ENCODE measurements at regions not wholly inside any gene's neighbourhood (a gene's known extent, or its start where the extent isn't known, plus 50 kb on each side); places are given as distances from the start of the nearest gene placed in this dataset.

DNA sequence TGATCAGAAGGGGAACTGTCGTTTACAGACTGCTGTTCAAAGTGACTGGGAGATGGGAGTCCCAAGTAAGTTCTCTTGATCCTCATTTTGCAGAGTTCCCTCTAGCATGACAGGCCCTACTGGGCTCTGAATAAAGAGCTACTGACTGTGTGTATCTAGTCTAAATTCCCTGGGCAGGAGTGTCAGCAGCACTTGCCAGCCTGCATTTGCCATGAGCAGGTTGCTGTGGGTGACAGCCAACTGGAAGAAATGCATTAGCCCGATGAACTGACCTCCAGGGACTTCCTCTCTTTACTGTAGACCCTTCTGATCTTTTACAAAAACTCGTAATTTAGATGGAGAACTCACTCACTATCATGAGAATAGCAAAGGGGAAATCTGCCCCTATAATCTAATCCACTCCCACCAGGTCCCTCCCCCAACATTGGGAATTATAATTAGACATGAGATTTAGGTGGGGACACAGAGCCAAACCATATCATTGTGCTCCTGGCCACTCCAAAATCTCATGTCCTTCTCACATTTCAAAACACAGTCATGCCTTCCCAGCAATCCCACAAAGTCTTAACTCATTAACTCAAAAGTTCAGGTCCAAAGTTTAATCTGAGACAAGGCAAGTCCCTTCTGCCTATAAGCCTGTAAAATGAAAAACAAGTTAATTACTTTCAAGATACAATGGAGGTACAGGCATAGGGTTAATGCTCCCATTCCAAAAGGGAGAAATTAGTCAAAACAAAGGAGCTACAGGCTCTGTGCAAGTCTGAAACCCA is 78.9 kb upstream of the CXCL14 start:
- Histone ChIP-seq H3K4me1 (no peaks in the 10 kb centered on the region), H3K4me3 (ENCODE audit: low read depth, low read length) (no peak overlapping the region), H3K9me3 (ENCODE audit: control insufficient read depth, low read length) (no peaks in the 10 kb centered on the region), H3K27me3 (ENCODE audit: control insufficient read depth, insufficient read depth, low read length) (no peaks in the 10 kb centered on the region), H3K36me3 (ENCODE audit: control insufficient read depth, insufficient read depth, low read length) (no peaks in the 10 kb centered on the region), H3K27ac (no peak overlapping the region), H3K4me2 (ENCODE audit: low read length) (no peak overlapping the region), H3K9ac (no peak overlapping the region), H2AFZ (no peak overlapping the region), H3K79me2 (no peaks in the 10 kb centered on the region)
- no peak for TF ChIP-seq CTCF (IDR thresholded peaks at IDR 0.05)

- H3K9me3 ChIP-seq (ENCODE audit: control insufficient read depth, low read length), result no peaks in the 10 kb centered on the region
- H3K27me3 ChIP-seq (ENCODE audit: control insufficient read depth, insufficient read depth, low read length), result no peaks in the 10 kb centered on the region
- H3K79me2 ChIP-seq, result no peaks in the 10 kb centered on the region
- no peaks in the 10 kb centered on the region for H3K4me1 ChIP-seq
- H3K4me3 ChIP-seq (ENCODE audit: low read depth, low read length), result no peak overlapping the region
- H3K36me3 ChIP-seq (ENCODE audit: control insufficient read depth, insufficient read depth, low read length), result no peaks in the 10 kb centered on the region
- TF ChIP-seq CTCF (IDR thresholded peaks at IDR 0.05), result no peak
- H3K9ac ChIP-seq, result no peak overlapping the region
- H2AFZ ChIP-seq, result no peak overlapping the region
- H3K4me2 ChIP-seq (ENCODE audit: low read length), result no peak overlapping the region
- H3K27ac ChIP-seq, result no peak overlapping the region
These were observed 76.7 kb upstream of the CXCL14 start for GRCh38 chr5:135655468-135655815.

DNA sequence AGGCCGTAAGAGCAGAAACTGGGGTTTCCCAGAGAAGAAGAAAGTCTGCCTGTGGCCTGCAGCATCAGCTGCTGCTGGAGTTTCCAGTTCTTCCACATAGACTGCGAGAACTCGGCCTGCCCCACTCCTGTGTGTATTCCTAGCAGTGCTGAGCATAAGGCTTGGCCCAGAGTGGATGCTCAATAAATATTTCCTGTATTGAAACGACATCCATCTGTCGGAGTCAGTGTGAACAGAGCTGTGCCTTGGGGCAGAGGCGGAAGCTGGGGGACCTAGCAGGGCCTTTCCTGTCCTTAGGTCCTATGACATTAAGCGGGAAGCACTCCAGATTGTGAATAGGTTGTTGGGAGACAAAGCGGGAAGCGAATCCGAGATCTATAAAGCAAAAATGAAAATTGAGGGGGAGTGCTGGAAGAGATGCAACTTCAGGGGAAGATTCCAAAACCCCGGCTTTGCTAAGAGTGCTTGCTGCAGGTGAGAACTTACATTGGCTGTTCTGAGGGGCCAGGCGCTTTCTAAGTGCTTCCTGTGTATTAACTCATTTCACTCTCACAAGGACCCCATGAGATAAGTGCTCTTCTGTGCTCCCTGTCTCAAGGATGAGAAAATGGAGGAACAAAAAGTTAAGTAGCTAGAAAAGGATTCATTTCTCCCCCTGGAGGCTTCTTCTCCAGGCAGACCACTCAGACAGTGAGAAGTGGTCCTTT is 76.1 kb upstream of the CXCL14 start:
- Histone ChIP-seq H3K36me3 (ENCODE audit: control insufficient read depth, insufficient read depth, low read length) (no peaks in the 10 kb centered on the region), H3K27me3 (ENCODE audit: control insufficient read depth, insufficient read depth, low read length) (no peaks in the 10 kb centered on the region), H3K79me2 (no peaks in the 10 kb centered on the region), H3K9ac (no peak overlapping the region), H3K4me2 (ENCODE audit: low read length) (no peak overlapping the region), H3K4me1 (no peaks in the 10 kb centered on the region), H3K9me3 (ENCODE audit: control insufficient read depth, low read length) (no peaks in the 10 kb centered on the region), H3K4me3 (ENCODE audit: low read depth, low read length) (no peak overlapping the region), H3K27ac (no peak overlapping the region), H2AFZ (no peak overlapping the region)
- TF ChIP-seq CTCF (IDR thresholded peaks at IDR 0.05), result no peak

GRCh38 chr5:135651156-135651555 is 72.4 kb upstream of the CXCL14 start:
- Histone ChIP-seq H3K4me3 (ENCODE audit: low read depth, low read length) (no peak overlapping the region), H3K9me3 (ENCODE audit: control insufficient read depth, low read length) (no peaks in the 10 kb centered on the region), H3K27me3 (ENCODE audit: control insufficient read depth, insufficient read depth, low read length) (no peaks in the 10 kb centered on the region), H3K9ac (no peak overlapping the region), H3K4me2 (ENCODE audit: low read length) (no peak overlapping the region), H3K79me2 (no peaks in the 10 kb centered on the region), H3K4me1 (no peaks in the 10 kb centered on the region), H2AFZ (no peak overlapping the region), H3K36me3 (ENCODE audit: control insufficient read depth, insufficient read depth, low read length) (no peaks in the 10 kb centered on the region), H3K27ac (no peak overlapping the region)
- TF ChIP-seq CTCF (IDR thresholded peaks at IDR 0.05), result no peak

All from parathyroid adenoma (tissue), 2 donors.